HG03469 (cell line): ENCODE measurements at regions not wholly inside any gene's neighbourhood (a gene's known extent, or its start where the extent isn't known, plus 50 kb on each side); places are given as distances from the start of the nearest gene placed in this dataset.
"Not testable (repeated sequence)": the region's sequence is repeated elsewhere in the genome, so short reads cannot be mapped to it uniquely, and the experiment has no call there.

Experiments
- ATAC-seq: cut with Tn5 transposase; IDR thresholded peaks from one replicate; pipeline ENCODE4 v1.9.1; 2021; ENCODE audit warnings: mild to moderate bottlenecking, moderate library complexity, moderate number of reproducible peaks; ENCODE audit not compliant: unreplicated experiment

DNA sequence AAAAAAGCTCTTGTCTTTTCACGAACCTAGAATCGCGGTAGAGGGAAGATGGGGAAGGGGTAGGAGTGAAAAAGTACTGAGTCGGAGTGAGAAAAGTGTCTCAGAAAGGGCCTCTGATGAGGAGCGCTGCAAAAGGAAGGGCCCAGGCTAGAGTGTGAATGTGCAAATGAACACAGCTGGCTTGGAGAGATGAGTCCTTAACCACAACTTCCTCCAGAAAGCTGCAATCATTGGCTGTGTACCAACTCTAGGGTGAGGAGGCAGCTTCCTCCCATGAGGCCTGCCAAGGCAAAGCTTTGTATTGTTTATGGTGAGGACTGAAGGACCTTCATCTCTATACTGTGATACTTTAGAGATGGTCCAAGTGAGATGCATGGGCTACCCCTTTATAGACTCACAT lies 566.9 kb upstream of the ANO5 start:
- ATAC-seq = no peak

DNA sequence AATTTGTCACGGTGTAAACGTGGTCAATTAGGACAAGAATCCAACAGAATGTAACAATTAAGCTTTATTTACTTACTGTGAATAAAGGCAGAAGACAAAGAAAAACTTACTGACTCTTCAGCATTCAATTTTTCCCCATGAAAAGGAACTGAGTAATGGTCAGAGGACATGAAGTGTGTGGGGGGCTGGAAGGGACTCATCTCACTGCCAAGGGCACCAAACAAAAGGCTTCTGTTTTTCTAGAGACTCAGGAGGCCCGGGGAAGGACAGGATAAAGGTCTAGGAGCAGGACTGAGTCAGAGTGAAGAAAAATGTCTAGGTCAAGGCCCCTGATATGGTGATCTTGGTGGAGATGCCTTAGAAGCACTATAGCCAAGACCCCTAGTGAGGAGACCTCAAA lies 564.2 kb upstream of the ANO5 start:
- ATAC-seq = no peak

DNA sequence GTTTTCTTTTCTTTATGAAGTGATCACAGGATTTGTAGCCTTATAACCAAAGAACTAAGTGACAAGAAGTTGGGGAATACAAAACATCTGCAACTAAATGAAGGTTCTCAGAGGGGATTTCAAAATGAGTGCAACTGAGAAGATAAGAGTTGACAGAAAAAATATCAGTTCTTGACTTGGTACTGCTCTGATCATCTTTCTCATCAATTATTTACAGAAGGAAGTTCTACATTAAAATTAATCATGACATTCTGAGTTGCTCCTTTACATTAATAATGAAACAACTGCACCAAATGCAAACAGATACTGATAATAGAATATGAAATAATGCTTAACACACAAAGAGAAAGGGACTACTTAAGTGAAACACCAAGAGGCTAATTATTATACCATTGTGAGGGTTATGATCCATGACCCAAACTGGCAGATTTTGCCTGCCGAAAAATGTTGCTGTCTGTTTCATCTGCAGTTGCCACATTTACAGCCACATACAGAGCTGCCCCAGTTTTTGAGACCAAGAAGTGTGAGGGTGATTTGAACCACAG lies 561.9 kb upstream of the ANO5 start:
- no peak for ATAC-seq

DNA sequence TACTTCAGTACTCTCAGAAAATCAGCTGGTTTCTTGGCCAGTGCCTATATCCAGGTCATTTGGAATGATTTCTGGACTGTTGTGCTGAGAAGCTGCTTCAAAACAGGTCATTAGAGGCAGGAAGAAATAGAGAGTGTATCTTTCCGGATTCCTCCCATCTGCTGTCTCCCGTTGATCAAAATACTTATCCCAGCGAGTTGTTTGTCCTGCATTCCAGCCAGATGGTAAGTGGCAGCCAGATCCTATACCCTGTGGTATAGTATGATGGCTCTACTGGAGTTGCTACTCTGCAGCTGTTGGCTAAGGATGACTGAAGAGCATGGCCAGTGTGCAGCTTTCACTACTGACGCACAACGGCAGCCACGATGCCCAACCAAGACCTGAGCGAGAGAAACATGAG lies 560.9 kb upstream of the ANO5 start:
- no peak for ATAC-seq

DNA sequence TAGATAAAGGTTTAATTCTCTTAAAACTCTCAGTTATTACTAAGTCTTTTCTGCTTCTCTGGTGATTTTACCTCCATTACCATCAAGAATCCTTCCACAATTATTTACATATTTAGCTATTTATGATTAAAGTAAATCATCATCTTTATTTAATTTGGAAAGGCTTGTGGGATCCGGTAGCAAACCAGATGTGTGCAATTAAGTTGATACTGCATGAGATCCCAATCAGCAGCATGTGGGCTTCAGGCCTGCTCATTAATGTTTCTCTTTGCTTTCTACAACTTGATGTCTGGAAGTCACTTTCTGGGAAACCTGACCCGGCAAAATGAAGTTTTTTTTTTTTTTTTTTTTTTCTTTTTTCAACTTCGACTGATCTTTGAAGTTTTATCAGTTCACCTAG lies 558.4 kb upstream of the ANO5 start:
- no peak for ATAC-seq

DNA sequence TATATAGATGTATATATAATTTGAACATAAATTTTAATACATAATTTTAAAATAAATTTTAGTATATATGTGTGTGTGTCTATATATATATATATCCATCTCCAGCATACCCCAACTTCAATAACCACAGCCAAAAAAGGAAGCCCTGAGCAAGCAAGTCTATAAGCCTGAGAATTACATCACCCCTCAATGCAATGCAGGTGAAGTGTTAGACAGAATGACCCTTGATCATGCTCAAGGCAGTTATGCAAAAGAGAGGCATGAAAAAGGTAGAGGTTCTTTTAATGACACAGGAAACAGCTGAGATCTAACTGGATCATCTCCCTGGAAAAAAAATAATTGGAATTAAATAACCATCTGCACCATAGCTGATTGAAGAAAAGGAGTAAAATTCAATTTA lies 557.9 kb upstream of the ANO5 start:
- ATAC-seq = no peak

DNA sequence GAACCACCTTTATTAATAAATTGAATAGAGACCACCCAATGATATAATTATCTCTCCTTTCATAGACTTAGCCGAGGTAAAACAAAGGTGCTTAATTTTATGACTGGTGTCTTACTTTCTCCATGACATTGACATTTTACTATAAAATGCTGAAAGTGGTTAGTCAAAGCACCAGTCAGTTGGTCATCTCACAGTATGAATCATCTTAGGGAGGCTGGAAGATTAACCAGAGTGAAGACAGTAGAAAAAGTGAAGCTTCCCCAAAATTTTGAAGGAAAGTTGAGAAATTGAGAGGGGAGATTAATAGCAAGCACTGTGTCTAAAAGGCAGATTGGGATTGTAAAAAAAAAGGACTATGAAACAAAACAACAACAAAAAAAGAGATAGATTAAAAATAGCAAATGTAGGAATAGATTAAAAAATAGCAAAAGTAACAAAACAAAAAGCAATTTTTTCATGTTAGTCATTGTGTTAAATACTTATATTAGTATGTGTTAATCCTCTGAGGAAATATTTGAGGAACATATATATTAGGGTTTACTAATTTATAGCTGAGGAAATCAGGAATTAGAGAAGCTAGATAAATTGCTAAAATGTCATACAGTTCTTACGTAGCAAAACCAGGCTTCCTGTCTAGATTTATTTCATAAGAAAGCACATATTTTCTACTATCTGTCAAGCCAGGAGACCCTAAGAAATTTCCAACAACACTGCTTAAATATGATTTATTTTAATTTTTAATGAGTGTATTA lies 557.3 kb upstream of the ANO5 start:
- ATAC-seq = no peak

DNA sequence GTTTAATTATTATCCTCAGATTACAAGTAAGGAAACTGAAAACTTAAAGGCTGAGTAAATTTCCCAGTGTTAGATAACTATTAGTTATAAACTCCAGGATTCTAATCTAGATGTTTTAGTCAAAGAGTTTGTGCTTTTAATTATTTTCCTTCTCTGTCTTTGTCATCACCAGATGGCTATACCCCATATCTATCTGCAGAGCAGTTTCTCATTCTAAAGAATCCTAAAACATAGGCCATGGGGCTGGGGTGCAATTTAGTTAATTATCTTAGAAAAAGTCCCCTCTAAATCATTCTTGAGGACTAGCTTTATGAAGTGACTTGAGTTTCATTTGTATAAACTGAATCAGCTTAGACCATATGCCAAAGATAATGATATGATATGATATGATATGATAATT lies 556.3 kb upstream of the ANO5 start:
- ATAC-seq = no peak

DNA sequence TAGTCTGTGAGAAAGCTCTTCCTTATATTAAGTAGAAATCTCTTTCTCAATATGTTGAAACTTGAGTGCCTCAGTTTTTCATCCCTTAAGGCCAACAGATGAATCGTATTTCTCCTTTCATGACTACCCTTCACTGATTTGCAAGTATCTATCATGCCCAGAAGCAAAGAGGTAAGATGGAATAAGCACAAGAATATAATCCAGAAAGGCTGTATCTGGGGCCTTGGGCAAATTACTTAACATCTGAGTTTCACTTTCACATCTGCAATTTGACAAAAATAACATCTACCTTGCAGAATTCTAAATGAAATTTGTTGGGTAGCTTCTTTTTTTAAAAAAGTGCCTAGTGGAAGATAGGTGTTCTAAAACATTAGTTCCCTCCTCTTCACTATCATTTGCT lies 552.4 kb upstream of the ANO5 start:
- no peak for ATAC-seq

DNA sequence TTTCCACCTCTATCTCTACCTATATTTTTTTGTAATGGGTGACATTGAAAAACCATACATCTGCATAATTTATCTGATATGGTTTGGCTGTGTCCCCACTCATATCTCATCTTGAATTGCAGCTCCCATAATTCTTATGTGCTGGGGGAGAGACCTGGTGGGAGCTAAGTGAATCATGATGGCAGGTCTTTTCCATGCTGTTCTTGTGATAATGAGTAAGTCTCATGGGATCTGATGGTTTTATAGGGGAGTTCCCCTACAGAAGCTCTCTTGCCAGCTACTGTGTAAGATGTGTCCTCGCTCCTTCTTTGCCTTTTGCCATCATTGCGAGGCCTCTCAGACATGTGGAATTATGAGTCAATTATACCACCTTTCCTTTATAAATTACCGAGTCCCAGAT lies 551.0 kb upstream of the ANO5 start:
- no peak for ATAC-seq

DNA sequence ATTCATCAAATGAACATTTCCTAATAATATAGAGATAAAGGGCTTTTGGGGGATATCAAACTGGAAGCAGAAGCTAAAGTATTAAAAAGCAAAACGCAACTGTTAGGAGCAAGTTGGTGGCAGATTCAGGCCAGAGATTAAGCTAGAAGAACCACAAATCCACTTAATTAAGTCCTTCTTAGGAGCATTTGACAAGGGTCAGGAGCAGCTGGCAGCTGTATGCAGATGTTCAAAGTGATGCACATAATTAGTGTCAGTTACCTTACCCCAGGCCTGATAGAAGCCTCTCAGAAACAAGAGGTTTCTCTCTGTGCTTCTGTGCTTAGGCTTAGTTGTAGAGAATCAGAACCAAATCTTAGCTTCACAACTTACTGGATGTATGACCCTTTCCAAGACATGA lies 546.5 kb upstream of the ANO5 start:
- no peak for ATAC-seq

DNA sequence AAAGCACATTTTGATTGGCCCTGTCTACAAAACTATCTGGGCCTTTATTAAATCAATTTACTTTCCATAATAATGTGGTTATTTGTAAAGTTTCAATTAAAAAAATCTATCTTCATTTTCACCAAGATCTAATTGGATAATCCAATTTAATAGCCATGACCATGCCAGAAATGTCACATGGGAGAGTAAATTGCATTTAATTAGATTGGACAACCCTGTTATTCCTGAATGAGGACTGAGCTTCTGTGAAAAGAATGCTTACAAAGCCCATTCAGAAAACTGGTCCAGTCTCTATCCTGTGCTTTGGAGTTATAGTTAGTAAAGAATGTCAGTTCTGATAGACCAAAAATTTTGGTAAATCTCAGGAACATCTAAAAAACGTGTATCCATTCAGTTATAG lies 541.9 kb upstream of the ANO5 start:
- ATAC-seq = no peak

DNA sequence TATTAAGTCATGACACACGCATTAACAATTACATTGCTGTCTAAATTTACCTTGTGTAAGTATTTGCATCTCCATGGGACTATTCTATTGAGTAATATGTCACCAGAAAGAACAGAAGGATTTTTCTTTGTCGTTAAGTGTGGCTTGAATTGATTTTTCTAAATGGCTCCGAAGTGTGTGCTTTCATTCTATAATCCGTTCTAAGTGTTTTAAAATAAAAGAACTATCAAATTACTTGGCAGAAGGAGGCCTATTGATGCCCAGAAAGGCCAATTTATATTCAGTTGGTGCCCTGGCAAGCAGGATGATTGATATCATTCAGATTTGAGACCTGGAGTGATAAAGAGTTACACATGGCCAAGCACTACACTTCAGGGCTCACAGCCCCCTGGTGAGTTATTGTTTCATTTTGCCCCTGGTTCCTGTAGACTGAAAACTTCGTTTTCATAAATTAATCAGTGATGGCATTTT lies 538.9 kb upstream of the ANO5 start:
- ATAC-seq = no peak

DNA sequence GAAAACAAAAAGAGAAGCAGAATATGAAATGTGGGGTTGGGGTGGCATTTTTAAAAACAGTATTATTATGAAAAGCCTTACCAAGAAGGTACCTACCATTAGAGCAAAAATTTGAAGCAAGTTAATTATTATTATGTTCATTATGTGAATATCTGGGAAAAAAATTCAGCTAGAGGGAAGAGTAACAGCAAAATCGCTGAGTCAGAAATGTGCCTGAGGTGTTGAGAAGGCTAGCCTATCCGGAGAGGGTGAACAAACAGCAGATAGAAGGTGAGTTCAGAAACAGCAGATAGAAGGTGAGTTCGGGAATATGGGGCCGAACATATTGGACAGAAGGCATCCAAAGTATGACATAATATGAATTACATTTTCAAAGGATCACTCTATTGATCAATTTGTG lies 536.8 kb upstream of the ANO5 start:
- no peak for ATAC-seq

DNA sequence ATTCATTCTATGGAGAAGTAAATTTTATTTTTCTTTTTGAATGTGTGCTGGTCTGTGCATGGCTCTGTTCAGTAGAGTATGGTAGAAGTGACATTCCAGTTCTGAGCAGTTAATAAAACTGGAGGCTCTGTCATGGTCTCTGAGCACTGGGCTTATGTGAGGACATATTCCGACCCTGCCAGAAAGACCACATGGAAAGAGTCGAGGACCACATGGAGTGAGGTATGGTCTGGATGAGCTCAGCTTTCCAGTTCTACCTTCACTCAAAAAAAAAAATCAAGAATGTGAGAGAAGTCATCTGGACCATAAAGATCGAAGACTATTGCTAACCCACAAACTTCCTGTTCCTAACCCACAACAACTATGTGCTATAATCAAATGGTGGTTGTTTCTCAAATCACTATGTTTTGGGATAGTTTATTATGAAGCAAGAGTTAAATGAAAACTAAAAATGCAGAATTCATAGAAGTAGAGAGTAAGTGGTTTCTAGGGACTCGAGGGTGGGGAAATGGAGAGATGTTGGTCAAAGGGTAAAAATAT lies 534.2 kb upstream of the ANO5 start:
- no peak for ATAC-seq

DNA sequence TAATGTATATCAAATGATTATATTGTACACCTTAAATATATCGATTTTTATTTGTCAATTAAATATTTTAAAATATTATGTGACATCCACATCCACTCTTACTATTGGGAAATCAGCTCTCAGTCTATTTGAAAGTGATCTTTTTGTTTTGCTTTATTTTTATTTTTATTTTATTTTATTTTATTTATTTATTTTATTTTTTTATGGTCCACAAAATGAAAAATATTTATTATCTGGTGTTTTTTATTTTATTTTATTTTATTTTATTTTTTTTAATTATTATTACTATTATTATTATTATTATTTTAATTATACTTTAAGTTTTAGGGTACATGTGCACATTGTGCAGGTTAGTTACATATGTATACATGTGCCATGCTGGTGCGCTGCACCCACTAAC lies 533.5 kb upstream of the ANO5 start:
- ATAC-seq = not testable (repeated sequence)

DNA sequence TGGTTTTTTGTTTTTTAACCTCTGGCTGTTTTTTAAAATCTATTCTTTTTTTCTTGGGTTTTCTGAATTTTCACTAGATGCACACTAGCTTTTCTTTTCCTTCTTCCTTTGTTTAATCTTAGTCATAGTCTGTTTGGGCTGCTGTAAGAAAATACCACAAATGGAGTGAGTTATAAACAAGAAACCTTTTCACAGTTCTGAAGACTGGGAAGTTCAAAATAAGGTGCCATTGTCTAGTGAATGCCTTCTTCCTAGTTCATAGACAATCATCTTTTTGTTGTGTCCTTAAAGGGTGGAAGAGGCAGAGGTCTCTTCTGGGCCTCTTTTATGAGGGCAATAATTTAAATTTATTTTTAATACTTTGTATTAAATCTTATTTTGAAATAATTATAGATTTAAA lies 532.9 kb upstream of the ANO5 start:
- no peak for ATAC-seq

DNA sequence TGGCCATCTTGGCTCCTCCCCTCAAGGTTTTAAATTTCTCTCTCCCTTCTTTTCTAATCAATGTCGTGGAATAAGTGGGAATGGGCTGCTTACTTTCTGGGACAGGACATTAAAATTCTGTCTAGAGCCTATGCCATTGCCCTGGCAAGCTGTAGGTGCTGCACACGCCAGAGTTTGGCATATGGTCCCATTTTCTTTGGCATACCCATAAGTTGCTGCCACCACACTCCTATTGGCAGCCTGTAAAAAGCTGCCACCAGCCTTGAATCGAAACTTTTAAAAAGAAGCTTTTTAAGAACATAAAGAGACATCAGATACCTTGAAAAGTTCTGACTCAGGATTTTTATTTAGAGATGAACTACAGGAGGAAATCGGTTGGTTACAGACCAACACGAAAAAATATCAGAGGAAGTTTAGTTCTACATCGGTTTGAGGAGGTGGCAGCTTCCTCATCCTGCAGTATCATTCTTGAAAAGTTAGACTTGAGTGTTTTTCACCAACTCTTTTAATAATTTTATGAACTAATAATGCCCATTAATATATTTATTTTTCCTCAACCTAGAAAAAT lies 517.8 kb upstream of the ANO5 start:
- no peak for ATAC-seq

DNA sequence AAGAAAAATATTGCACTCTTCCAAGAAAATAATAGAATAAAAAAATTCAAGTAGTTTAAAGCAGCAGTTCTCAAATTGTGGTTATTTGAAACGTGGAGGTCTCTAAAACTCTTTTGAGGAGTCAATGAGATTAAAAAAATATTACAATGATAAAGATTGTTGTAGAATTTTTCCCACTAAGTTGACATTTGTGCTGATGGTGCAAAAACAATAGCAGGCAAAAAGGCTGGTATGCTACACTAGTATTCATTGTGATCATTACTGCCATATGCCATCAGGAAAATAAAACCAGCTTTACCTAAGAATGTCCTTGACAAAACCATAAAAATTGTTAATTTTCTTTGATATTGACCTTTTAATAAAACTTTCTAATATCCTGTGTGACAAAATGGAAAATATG lies 505.2 kb upstream of the ANO5 start:
- no peak for ATAC-seq

DNA sequence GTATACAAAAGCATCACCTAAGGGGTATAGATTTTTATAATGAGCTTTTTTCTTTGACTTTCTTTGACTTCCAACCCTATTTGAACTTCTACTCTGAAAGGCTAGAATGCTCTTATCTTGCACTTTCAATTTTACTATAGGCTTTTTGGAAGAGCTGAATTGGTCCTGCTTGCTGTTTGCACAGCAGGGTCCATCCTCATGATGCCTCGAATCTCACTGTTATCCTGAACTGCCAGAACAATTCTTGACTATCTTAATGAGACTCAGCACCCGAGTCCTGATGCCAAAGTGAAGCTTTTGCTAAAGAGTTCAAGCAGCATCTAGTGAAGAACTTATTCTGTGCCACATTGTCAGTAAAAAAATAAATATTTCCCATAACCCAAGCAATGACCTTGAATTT lies 488.3 kb upstream of the ANO5 start:
- ATAC-seq = no peak

DNA sequence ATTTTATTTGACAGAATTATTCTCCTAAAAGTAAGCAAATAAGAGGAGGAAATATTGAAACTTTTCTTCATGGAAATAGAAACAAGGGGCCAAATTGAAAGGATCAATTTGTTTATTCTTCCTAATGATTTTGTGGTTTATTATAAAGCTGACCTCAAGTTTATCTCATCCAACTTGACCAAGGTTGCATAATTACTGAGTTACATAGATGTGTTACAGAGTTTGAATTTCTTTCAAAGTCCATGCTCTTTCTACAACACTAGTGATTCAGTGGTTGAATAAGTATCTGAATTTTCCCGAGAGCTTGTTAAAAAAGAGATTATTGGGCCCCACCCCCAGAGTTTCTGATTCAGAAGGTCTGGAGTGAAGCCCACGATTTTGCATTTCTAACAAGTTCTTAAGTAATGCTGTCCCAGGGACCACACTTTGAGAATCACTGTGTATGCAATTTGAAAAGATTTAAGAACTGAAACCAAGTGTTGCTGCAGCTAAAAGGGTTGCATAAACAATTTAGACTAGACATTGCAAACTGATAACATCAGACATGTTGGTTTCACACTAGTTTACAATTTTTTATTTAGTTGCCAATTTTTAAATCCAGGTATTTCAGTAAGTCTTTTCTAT lies 485.7 kb upstream of the ANO5 start:
- no peak for ATAC-seq

DNA sequence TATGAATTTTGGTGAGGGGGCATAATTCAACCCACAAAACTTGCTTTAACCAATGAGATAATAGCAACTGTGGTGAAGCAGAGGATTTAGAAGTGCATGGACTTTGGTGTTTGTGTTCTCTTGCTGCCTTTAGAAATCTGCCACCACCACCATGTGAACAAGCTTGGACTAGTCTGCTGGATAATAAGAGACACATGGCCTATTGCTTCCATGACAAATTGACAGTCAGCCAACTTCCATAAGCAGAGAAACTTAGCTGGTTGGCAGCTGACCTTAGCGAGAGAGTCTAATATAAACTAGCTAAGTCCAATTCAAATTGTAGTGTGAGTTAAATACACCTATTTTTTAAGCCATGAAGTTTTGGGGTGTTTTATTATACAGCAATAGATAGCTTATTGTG lies 482.1 kb upstream of the ANO5 start:
- ATAC-seq = no peak
